Stimulated activated effector memory CD8-positive, alpha-beta T cell treated with anti-CD3 and anti-CD28 coated beads, Interleukin-12 subunit alpha, Interleukin-12 subunit beta, amount 100 ng/mL, for 72 hours (primary cell): ENCODE measurements at regions not wholly inside any gene's neighbourhood (a gene's known extent, or its start where the extent isn't known, plus 50 kb on each side); places are given as distances from the start of the nearest gene placed in this dataset.

ENCODE experiments used
- ATAC-seq: fragments of 150-1000 bp; cut with Tn5 transposase; 2 replicates; pipeline ENCODE4 v1.10.0; 2021
- DNase-seq, 2 donors: peaks; one replicate each; pipeline ENCODE4 v3.0.0; 2021 to 2022; ENCODE audit warnings: low spot score in 2 of 2
- H3K27ac Mint-ChIP-seq: one replicate; pipeline ENCODE4 v1.8.0; 2022; ENCODE audit warnings: mild to moderate bottlenecking, mixed read lengths
- H3K36me3 Mint-ChIP-seq: one replicate; pipeline ENCODE4 v1.8.0; 2022; ENCODE audit warnings: mild to moderate bottlenecking, mixed read lengths
- H3K4me1 Mint-ChIP-seq: one replicate; pipeline ENCODE4 v1.8.0; 2022; ENCODE audit warnings: mixed read lengths
- H3K4me3 Mint-ChIP-seq: one replicate; pipeline ENCODE4 v1.8.0; 2022; ENCODE audit warnings: mild to moderate bottlenecking, mixed read lengths
- H3K9me3 Mint-ChIP-seq: one replicate; pipeline ENCODE4 v1.8.0; 2022; ENCODE audit warnings: mixed read lengths

DNA sequence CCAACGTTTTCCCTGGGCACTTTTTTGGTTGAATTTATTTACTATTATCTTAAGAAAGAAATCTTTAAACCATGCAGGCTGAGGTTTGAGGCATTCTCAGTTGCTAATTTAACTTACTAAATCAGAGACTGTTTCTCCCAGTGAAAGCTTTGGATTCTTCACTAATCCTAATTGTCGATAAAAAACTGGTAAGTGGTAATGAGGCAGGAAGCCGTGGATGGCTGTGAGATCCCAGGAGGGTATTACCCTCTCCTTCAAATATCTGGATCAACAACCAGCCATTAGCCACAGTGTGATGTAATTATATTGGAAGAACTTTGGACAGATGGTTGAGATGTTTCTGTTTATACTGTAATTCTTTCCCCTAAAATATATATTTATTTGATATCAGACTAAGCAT lies 485.0 kb downstream of the DISC1 start:
- Mint-ChIP-seq H3K9me3 (no peaks in the 10 kb centered on the region), H3K4me1 (peaks cover 6% of the 10 kb centered on the region), H3K27ac (no peak overlapping the region), H3K36me3 (no peaks in the 10 kb centered on the region), H3K4me3 (no peak overlapping the region)
- ATAC-seq = no peak
- no peak for DNase-seq

DNA sequence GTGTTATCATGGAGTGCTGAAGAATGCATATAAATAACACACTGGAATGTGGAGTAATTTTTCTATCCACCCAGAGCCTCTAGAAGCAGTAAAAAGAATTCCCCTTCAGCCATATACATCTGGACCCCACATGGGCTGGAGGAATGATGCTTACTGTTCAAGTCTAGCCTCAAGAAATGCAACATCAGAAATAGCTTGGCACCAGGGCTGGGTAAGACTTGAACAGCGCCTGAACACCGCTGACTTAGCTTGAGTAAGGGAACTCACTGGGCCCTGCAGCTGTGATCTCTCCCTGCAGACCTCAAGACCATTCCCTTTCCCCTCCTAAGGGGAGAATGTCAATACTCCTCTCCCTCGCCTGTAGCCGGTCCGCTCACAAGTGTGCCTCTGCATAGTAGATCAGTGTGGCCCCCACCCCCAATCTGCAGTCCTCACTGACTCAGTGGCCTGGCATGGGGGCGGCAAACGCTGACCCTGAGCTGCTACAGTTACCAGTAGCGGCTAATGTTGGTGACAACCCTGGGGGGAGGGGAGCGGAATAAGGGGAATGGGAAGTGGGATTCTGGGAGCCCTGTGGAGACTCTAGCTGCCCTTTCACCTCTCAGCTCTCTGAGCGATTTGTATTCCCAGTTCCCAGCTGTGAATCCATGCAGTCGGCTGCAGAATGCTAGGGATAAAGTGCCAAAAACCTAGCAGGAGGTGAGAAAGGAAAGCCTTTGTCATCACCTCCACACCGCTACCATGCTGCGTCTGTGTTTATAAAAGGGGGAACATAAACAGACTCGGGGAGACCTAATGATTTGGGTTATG lies 483.9 kb downstream of the DISC1 start:
- ATAC-seq (peak; percentile 16), DNase-seq (no peak)
- no peak overlapping the region for H3K27ac Mint-ChIP-seq
- H3K4me3 Mint-ChIP-seq = no peak overlapping the region
- no peaks in the 10 kb centered on the region for H3K36me3 Mint-ChIP-seq
- no peaks in the 10 kb centered on the region for H3K9me3 Mint-ChIP-seq
- H3K4me1 Mint-ChIP-seq = peaks cover 6% of the 10 kb centered on the region

- Mint-ChIP-seq H3K4me1 (peaks cover 6% of the 10 kb centered on the region), H3K4me3 (no peak overlapping the region), H3K9me3 (no peaks in the 10 kb centered on the region), H3K36me3 (no peaks in the 10 kb centered on the region), H3K27ac (no peak overlapping the region)
- no peak for ATAC-seq
- DNase-seq = no peak
Observed at GRCh38 chr1:232109391-232109790, 482.8 kb downstream of the DISC1 start.

DNA sequence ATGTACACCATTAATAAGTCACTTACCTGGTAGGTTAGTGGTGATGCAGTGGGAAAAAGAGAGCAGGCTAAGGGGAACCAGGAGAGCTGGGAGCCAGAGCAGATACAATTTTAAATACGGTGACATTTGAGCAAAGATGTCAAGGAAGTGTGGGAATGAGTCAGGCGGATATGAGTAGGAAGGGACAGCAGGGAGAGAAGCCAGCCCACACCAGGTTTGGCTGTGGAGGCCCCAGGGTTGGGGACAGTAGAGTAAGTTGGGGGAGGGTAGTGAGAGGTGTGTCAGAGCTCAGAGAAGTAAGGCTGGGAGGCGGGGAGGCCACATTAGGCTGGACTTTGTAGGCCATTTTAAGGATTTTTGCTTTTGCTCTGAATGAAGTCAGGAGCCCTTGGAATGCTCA lies 482.0 kb downstream of the DISC1 start:
- Mint-ChIP-seq H3K27ac (no peak overlapping the region), H3K4me3 (no peak overlapping the region), H3K9me3 (no peaks in the 10 kb centered on the region), H3K4me1 (peaks cover 6% of the 10 kb centered on the region), H3K36me3 (no peaks in the 10 kb centered on the region)
- peak; percentile 44 for ATAC-seq
- DNase-seq = no peak

GRCh38 chr1:232106415-232106814 lies 479.8 kb downstream of the DISC1 start:
- Mint-ChIP-seq H3K9me3 (no peaks in the 10 kb centered on the region), H3K27ac (no peak overlapping the region), H3K4me3 (no peak overlapping the region), H3K36me3 (no peaks in the 10 kb centered on the region), H3K4me1 (peaks cover 6% of the 10 kb centered on the region)
- ATAC-seq (no peak), DNase-seq (no peak)

- no peak for DNase-seq
Observed at GRCh38 chr1:232105561-232105960, 479.0 kb downstream of the DISC1 start.

DNA sequence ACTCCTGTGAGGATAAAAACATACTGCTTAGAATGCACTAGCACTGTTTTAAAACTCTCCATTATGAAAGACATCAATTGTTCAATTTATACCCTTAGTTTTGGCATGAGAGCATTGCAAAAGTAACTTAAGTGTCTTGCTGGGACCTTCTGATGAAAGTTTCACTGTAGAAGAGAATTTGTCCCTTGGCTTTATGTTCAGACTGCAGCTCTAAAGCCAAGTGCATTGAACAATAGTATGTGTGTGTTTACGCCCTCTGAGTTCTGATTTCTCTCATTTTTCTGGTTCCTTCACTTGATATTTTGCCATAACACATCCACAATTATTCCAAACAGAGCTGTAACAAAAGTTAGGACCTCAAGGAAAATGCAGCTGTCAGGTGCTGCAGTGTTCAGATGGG lies 474.6 kb downstream of the DISC1 start:
- Mint-ChIP-seq H3K9me3 (no peaks in the 10 kb centered on the region), H3K27ac (no peak overlapping the region), H3K36me3 (no peaks in the 10 kb centered on the region), H3K4me1 (no peaks in the 10 kb centered on the region), H3K4me3 (no peak overlapping the region)
- DNase-seq (no peak), ATAC-seq (no peak)

More at GRCh38 chr1:232105561-232105960, 479.0 kb downstream of the DISC1 start:
- H3K36me3 Mint-ChIP-seq = no peaks in the 10 kb centered on the region
- H3K4me3 Mint-ChIP-seq = no peak overlapping the region
- ATAC-seq = no peak
- no peak overlapping the region for H3K27ac Mint-ChIP-seq
- H3K9me3 Mint-ChIP-seq = no peaks in the 10 kb centered on the region
- peaks cover 6% of the 10 kb centered on the region for H3K4me1 Mint-ChIP-seq

- no peak for DNase-seq
- H3K27ac Mint-ChIP-seq = no peak overlapping the region
- H3K36me3 Mint-ChIP-seq = no peaks in the 10 kb centered on the region
- no peaks in the 10 kb centered on the region for H3K9me3 Mint-ChIP-seq
- H3K4me3 Mint-ChIP-seq = no peak overlapping the region
- H3K4me1 Mint-ChIP-seq = no peaks in the 10 kb centered on the region
- ATAC-seq = no peak
Observed at GRCh38 chr1:232096751-232097150, 470.2 kb downstream of the DISC1 start.
